Body of pancreas (tissue), 4 donors: ENCODE measurements at regions not wholly inside any gene's neighbourhood (a gene's known extent, or its start where the extent isn't known, plus 50 kb on each side); places are given as distances from the start of the nearest gene placed in this dataset.
A peak's percentile ranks its signal among the peaks of the same experiment; 100 is the strongest.

Experiments
- ATAC-seq: fragments of 150-250 bp; one replicate; pipeline ENCODE4 v1.9.1; 2016
- DNase-seq, 4 donors: peaks; one replicate each; pipeline ENCODE4 v3.0.0-alpha.2; 2019
- H3K27ac ChIP-seq, 4 donors: fragments of 200-600 bp; sonication (generic); 1 replicate in 3 of 4; 2 replicates in 1 of 4; pipeline versions ENCODE4 v1.5.1 to v1.6.1; 2016 to 2019; ENCODE audit warnings: mild to moderate bottlenecking in 1 of 4, mixed read lengths in 1 of 4, moderate library complexity in 1 of 4
- H3K27me3 ChIP-seq, 2 donors: fragments of 200-600 bp; sonication (generic); one replicate each; pipeline ENCODE4 v1.6.0; 2016; ENCODE audit warnings: mild to moderate bottlenecking in 1 of 2
- H3K36me3 ChIP-seq, 2 donors: fragments of 200-600 bp; sonication (generic); replicated peaks in 1 of 2; 2 replicates each; pipeline ENCODE4 v1.5.1; 2016; ENCODE audit warnings: low read depth in 2 of 2; ENCODE audit not compliant: insufficient read depth in 1 of 2
- H3K4me1 ChIP-seq: fragments of 200-600 bp; sonication (generic); one replicate; pipeline ENCODE4 v1.6.0; 2016
- H3K4me3 ChIP-seq, 2 donors: fragments of 200-600 bp; sonication (generic); 1 replicate in 1 of 2; 2 replicates in 1 of 2; pipeline ENCODE4 v1.5.1; 2016 to 2019
- H3K9me3 ChIP-seq, 3 donors: fragments of 200-600 bp; sonication (generic); 1 replicate in 2 of 3; 2 replicates in 1 of 3; pipeline ENCODE4 v1.5.1; 2016
- POLR2A ChIP-seq, 3 donors: fragments of 450-650 bp; IDR thresholded peaks; one replicate each; pipeline ENCODE4 v1.6.1; 2016; ENCODE audit warnings: antibody characterized with exemption in 3 of 3, mild to moderate bottlenecking in 2 of 3
- WGBS, 2 donors: methylation state at CpG; one replicate each; pipeline ENCODE4 v1.1.5; 2017; 5-methylcytosine and 5-hydroxymethylcytosine counted together
- intact Hi-C: fragments of 100-400 bp; cut with DNase I; formaldehyde crosslinking; loops from one replicate; pipeline ENCODE4 v1.15.1; 2023
- TF ChIP-seq, protein P1 (sequence below), 7 experiments: fragments of 450-650 bp in 4 of 7; fragments of 200-600 bp in 3 of 7; sonication (generic) in 3 of 7; IDR thresholded peaks; one replicate each; pipeline ENCODE4 v1.5.1; 2016 to 2019; ENCODE audit warnings: antibody characterized with exemption in 7 of 7

DNA sequence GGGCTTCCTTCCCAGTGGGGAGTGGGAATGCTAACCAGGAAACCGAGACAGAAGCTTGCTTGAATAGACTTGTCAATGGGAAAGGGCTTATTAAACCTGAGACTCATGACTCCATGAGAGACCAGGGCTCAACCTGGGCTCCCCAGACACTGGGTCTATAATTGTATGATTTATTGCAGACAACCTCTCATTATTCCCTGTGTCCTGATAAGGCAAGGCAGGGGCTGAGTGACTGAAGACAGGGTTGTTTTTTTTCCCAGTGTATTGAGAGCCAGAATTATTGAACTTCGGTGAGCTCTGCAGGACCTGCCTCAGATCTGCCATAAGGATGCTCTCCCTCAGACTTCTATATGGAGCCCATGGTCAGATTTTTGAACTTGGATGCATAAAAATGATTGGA, 79.5 kb upstream of the KLHL25 start:
- Histone ChIP-seq H3K36me3 (no peaks in the 10 kb centered on the region), H3K27me3 (no peaks in the 10 kb centered on the region), H3K4me1 (no peaks in the 10 kb centered on the region), H3K27ac (no peak overlapping the region), H3K4me3 (no peak overlapping the region), H3K9me3 (no peaks in the 10 kb centered on the region)
- intact Hi-C loops: no loop called here
- ATAC-seq (no peak), DNase-seq (no peak)
- 46 to 58% methylated on average over 2 of the region's 2 CpGs for WGBS, 2 donors
- TF ChIP-seq, protein P1, sequence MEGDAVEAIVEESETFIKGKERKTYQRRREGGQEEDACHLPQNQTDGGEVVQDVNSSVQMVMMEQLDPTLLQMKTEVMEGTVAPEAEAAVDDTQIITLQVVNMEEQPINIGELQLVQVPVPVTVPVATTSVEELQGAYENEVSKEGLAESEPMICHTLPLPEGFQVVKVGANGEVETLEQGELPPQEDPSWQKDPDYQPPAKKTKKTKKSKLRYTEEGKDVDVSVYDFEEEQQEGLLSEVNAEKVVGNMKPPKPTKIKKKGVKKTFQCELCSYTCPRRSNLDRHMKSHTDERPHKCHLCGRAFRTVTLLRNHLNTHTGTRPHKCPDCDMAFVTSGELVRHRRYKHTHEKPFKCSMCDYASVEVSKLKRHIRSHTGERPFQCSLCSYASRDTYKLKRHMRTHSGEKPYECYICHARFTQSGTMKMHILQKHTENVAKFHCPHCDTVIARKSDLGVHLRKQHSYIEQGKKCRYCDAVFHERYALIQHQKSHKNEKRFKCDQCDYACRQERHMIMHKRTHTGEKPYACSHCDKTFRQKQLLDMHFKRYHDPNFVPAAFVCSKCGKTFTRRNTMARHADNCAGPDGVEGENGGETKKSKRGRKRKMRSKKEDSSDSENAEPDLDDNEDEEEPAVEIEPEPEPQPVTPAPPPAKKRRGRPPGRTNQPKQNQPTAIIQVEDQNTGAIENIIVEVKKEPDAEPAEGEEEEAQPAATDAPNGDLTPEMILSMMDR (IDR thresholded peaks at IDR 0.05): no peak
- TF ChIP-seq POLR2A (IDR thresholded peaks at IDR 0.05): no peak

DNA sequence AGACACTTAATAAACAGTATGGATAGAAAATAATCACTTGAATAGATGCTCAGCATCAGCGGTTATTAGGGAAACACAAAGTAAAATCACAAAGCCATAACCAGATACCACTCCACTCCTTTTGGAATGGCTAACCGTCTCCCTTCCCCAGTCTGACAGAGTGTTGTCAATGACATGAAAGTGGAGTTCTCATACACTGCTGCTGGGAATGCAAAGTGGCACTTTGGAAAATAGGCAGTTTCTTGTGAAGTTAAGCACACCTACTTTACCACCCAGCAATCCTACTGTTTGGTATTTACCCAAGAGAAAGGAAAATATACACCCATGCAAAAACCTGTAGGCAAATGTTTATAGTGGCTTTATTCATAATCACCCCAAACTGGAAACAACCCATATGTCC, 81.0 kb upstream of the KLHL25 start:
- ATAC-seq (no peak), DNase-seq (no peak)
- TF ChIP-seq, protein P1 (IDR thresholded peaks at IDR 0.05): no peak
- TF ChIP-seq POLR2A (IDR thresholded peaks at IDR 0.05): no peak
- Histone ChIP-seq H3K4me3 (no peak overlapping the region), H3K27ac (no peak overlapping the region), H3K9me3 (no peaks in the 10 kb centered on the region), H3K36me3 (no peaks in the 10 kb centered on the region), H3K27me3 (no peaks in the 10 kb centered on the region), H3K4me1 (no peaks in the 10 kb centered on the region)
- WGBS, 2 donors: 65 to 70% methylated on average over 2 of the region's 2 CpGs
- intact Hi-C loops: no loop called here

DNA sequence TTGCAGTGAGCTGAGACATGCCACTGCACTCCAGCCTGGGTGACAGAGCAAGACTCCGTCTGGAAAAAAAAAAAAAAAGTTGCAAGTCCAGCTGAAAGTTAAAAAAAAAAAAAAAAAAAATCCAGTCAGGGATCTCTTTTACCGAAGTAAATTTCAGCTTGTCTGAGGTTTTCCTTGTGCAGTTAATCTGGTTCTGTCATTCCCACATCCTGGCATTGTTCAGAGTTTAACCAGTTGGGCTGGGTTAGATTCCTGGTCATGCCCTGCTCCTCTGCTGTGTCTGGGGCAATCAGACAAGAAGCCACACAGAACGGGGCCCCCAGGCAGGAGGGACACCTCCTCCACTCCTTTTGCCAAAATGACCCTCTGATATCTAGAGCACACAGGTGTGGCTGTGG, 84.1 kb upstream of the KLHL25 start:
- no peak for TF ChIP-seq POLR2A (IDR thresholded peaks at IDR 0.05)
- TF ChIP-seq, protein P1 (IDR thresholded peaks at IDR 0.05): no peak
- no peak for ATAC-seq
- WGBS, 2 donors: 3 to 17% methylated on average over 3 of the region's 3 CpGs
- no peak overlapping the region for H3K4me3 ChIP-seq
- H3K27ac ChIP-seq: peak overlapping the region in 1 of 4 donors; percentile 45
- peak in 1 of 4 donors; percentile 8 for DNase-seq
- H3K4me1 ChIP-seq: no peaks in the 10 kb centered on the region
- no peaks in the 10 kb centered on the region for H3K9me3 ChIP-seq
- intact Hi-C loops: no loop called here
- no peaks in the 10 kb centered on the region for H3K27me3 ChIP-seq
- no peaks in the 10 kb centered on the region for H3K36me3 ChIP-seq

DNA sequence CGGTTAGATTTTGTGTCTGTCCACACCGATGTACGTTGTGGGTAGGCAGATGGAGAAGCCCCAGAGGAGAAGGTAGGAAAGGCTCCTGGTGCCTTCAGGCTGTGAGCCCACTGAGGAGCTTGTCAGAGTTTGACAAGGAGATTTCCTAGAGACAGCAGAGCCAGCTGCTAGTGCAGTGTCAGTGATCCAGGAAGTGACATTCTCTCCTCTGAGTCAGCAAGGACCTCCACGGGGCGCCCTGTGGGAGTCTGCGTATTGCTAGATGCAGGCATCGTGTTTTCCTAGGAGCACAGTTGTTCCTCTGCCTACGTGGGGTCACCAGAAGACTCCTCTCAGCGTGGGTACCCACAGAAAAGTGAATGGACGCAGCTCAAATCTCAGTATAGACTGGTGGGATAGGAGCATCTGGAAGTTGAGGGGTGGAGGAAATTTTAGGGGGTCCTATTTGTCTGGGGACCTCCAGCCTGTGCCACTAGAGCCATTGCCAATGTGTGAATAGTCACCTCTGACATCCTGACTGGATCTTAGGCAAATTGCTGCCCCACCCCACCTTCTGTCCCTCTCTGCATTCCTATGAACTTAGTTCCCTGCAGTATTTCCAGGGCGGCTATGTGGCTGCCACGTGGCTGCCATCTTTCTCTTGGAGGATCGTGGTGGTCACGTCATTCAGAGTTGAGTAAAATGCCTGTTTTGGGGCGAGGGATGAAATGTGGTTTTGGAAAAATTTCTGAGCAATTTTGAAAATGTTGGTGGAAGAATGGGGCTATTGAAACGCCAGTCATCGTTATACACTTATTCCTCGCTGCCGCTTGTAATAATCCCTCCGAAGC, 84.8 kb upstream of the KLHL25 start:
- ATAC-seq (no peak), DNase-seq (no peak)
- H3K27me3 ChIP-seq: no peaks in the 10 kb centered on the region
- no peaks in the 10 kb centered on the region for H3K36me3 ChIP-seq
- no peak overlapping the region for H3K4me3 ChIP-seq
- H3K27ac ChIP-seq: peak overlapping the region in 1 of 4 donors; percentile 45
- 48 to 54% methylated on average over 20 of the region's 20 CpGs for WGBS, 2 donors
- H3K4me1 ChIP-seq: no peaks in the 10 kb centered on the region
- H3K9me3 ChIP-seq: no peaks in the 10 kb centered on the region
- TF ChIP-seq, protein P1 (IDR thresholded peaks at IDR 0.05): no peak
- intact Hi-C loops: no loop called here
